ENCODE measurements at regions not wholly inside any gene's neighbourhood (a gene's known extent, or its start where the extent isn't known, plus 50 kb on each side); places are given as distances from the start of the nearest gene placed in this dataset. TPM values are rescaled to one million over a fixed set of nuclear protein-coding genes. Genes with fewer than 3 reads are reported as not detected.

Small RNA genes in the stretch of these regions (small RNA-seq; reads per million reads assigned to genes)
- gene AC074198.2 (ENCODE audit: low replicate concordance) (not detected), gene RNU6-284P (ENCODE audit: low replicate concordance) (not detected)

Data from skin of body (tissue), 1 donor.